Daoy (cell line): ENCODE measurements at regions not wholly inside any gene's neighbourhood (a gene's known extent, or its start where the extent isn't known, plus 50 kb on each side); places are given as distances from the start of the nearest gene placed in this dataset.

Experiments
- DNase-seq: peaks from one replicate; pipeline ENCODE4 v3.0.0-alpha.2; 2015; ENCODE audit warnings: low read depth

DNA sequence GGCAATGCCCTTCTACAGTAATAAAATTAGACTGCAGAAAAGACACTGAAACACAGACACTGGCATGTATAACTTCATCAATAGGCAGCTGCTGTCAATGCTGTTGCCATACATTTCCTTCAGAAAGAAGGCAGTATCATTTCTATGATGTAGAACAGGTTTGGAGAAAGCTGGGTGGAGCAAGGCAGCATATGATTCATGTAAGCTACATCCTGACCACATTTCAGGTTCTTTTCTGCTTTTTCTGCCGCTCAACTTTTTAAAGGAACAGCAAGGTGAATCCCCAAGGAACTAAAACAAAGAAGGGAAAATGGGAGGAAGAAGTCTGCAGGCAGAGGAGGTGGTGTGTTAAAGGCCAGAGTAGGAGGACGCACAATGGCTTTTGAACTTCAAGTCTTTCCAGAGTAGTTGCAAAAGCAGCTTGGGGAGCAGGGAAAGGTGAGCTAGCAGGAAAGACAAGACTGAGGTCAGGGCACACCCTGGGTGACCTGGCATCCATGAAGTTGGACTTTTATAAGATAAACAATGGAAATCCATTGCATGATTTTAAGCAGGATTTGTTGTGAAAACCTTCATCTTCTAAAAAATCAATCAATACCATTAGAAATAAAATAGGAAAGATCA is 142.1 kb downstream of the MED10 start:
- DNase-seq, result no peak

DNA sequence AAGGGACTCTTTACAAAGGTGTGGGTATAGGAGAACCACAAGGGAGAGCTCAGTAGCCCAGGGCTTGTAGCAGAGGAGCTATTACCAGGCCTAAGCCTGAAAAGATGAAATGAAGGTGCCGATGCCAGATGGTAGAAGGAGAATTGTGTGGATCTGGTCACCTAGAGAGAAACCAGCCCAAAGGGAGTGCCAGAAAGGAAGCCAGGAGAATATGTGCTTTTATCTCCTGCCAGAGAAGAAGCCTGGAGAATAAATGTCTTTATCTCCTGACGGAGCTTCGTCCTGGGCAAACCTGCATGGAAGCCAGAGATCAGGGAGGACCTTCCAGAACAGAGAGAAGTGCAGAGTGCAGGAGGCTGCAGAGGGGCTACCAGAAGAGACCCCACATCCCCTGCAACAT is 142.6 kb downstream of the MED10 start:
- no peak for DNase-seq

DNA sequence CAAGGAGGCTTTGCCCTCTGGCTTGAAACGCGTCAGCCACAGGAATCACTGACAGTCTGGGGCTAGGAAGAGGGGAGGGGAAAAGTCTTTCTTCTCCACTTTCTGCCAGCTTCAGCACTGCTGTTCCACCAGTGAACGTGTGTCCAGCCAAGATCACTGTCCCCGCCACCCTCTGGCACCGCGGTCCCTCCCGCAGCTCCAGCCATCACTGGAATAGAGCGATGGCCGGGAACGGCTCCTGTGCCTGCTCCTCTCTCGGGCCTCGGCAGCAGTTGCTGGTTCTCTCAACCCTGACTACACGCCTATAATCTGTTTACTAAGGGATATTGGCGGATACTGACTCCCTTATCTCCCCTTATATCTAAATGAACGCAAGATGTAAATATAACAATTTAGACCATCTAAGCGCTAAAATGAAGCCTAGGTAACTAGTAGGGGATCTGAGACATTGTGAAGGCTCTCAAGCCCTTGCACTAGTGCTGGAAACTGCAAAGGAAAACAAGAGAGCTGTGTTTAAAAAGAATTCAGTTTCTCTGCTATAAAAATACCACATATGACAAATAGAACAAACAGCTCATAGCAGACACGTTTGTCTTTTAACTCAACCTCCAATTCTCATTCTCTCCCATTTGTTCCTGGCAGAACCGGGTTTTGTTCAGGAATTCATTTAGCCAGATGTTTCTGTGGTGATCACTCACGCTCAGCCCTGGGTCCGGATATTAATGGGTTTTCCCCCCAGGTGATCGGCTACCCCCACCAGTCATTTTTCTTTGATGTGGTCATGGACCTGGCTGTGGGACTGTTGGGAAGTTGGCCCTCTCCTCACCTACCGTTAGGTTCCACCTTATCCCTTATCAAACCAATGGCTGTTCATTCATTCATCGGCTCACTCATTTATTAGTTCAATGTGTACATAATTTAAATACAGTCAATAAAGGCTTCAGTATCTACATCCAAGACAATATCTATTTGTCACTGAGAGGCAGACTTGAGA is 149.8 kb downstream of the MED10 start:
- DNase-seq, result no peak

DNA sequence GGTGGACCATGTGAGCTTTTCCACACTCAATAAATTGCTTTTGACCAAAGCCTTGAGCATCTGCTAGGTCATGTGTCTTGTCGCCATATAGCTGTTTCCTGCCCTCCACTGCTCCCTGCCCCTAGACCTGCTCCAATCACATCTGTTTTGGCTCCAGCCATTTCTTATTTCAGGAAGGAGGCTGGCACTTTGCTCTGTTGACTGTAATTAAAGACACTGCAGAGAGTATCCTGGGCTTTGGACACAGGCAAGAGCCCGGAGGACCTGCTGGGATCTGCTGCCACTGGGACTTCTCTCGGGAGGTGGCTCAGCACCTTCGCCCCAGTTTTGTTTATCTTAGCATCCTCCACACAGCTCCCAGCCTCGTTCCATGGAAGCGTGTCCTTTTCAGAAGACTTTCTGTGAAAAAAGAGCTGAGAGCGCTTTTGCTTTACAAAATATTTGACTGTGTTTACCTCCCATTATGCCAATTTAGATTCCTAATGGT is 153.2 kb downstream of the MED10 start:
- DNase-seq, result no peak

GRCh38 chr5:6224406-6224805 is 153.9 kb downstream of the MED10 start:
- DNase-seq, result no peak

DNA sequence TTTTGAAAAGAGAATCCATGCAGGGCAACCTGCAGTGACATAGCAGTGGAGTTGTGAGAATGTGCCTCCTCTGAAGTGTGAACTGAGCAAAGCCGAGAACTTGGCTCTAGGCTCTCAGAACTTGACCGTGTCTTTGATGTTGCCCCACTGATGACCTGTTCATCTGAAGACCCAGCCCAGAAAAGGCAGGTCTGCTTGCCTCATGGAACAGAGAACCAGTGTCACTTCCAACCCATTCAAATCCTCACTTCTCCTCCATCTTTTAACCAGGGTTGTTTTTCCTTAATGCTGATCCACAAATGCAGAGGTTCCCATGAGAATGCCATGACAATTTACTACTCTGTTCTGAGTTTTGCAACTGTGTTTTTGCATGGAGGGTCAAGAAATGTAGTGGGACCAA is 155.4 kb downstream of the MED10 start:
- no peak for DNase-seq

- DNase-seq, result peak; percentile 38
These were observed 156.2 kb downstream of the MED10 start for GRCh38 chr5:6222121-6222520.

- DNase-seq, result no peak
These were observed 157.2 kb downstream of the MED10 start for GRCh38 chr5:6221141-6221626.

DNA sequence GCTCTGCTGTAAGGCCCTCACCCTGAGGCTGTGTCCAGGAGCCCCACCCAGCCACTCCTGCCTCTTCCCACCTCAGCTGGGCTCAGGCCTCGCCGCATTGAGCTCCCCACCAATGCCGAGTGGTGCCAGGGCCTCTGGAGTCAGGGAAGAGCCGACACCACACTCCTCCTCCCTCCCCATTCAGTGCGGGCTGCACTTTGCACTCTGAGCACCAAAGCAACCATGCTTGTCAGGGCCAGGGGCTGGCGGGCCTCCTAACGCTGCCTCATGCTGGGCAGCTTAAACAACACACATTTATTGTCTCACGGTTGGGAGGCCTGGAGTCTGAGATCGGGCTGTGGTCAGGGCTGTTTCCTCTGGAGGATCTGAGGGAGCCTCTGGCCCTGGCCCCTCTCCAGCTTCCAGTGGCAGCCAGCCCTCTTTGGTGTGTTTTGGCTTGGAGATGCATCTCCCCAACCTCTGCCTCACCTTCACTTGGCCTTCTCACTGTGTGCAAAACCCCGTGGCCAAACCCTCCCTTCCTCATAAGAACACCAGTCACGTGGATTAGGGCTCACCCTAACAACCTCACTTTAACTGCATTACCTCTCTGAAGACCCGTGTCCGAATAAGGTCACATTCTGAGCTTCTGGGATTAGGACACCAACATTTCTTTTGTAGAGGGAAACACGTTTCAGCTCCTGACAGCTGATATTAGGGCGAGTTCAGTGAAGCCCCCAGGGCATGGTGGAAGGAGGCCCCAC is 157.8 kb downstream of the MED10 start:
- peak; percentile 37 for DNase-seq

DNA sequence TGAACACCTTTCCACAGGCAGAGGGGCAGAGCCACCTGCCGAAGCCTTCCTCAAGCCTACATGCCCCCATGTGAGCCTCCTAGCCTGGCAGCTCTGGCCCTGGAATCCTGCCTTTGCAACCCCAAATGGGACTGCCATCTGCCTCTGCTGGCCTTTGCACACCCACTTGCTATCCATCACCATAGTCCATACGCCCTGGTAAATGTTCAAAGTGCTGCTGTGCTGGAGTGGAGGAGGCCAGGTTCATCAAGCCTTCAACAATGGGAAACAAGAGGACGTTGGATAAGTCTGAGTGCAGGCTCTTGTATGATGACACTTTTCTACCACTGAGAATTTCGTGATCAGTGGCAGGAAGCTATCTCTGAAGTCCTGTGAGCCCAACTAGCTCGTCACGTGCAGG is 159.8 kb downstream of the MED10 start:
- DNase-seq, result no peak

DNA sequence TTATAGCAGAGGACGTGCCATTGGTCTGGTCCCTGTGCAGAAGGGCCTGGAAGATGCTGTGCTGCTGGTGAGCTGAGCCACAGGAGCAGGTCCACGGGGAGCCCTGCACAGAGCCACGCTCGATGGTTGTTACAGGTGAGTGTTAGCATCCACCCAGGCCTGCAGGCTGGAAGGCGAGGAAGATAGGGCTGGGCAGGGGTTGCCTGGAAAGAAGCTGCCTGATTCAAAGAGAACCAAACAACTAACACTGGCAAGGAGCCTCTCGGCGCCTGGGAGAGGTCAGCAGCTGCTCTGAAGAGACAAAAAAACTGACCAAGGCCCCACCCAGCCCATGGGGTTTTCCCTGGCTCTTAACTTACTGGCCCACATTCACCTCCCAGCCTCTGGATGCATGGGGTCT is 160.2 kb downstream of the MED10 start:
- no peak for DNase-seq

GRCh38 chr5:6216471-6217075 is 161.8 kb downstream of the MED10 start:
- DNase-seq, result no peak

DNA sequence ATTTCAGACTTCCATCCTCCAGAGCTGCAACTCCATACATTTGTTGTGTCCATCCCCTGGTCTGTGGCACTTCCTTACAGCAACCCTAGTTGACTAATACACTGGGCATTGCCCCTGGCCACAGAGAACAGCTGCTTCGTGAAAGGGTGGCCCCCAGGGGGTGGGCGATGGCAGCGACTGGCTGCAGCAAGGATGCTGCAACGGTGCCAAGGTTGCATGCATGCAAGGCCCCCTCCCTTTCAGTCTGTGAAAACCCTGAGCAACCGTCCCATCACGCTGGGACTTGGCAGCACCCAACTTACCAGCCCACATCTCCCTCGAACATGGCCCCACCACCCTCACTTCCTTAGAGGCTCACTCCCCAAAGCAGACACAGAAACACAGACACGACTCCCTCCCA is 162.5 kb downstream of the MED10 start:
- DNase-seq, result no peak

GRCh38 chr5:6212244-6212643 is 166.1 kb downstream of the MED10 start:
- no peak for DNase-seq

- DNase-seq, result no peak
These were observed 171.8 kb downstream of the MED10 start for GRCh38 chr5:6206501-6206900.

- DNase-seq, result no peak
These were observed 175.4 kb downstream of the MED10 start for GRCh38 chr5:6202968-6203365.

- no peak for DNase-seq
These were observed 176.0 kb downstream of the MED10 start for GRCh38 chr5:6202149-6202967.

DNA sequence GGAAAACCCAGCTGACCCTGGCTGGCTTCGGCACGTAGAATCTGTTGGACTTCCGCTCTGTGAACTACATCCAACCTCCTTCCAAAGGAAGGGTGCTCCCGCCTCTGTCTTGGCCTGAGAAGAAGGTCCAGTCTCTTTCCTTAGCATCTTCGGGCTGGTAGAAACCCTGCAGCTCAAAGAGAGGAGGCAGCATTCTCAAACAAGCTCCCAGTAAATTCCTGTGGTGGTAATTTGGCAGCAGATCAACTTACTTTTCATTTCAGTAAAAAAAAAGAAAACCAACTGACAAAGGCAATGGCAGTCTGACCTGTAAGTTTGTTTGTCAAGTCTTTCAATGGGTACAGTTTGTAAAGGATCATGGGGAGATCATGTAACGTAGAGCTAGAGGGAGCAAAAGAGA is 176.7 kb downstream of the MED10 start:
- peak; percentile 44 for DNase-seq

GRCh38 chr5:6198531-6198930 is 179.8 kb downstream of the MED10 start:
- DNase-seq, result no peak

DNA sequence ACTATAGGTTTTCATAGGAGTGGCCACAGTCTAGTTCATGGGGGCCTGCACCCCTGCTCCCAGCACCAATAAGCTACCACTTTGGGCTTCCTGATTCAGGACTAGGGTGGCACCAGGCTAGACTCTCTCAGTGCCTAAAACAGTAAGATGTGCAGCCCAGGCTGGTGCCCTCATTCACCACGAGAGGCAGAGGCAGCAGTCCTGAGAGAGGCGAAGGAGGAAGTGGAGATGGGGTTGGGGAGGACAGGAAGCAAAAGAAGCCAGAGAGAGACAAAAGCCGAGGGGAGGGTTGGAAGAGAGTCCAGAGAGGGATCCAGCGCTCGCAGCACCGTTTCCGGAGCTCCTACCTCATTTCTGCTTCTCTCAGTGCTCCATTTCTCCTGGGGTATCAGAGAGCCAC is 180.9 kb downstream of the MED10 start:
- peak; percentile 40 for DNase-seq
